Nucleus accumbens (tissue), 56 donors: ENCODE measurements at regions not wholly inside any gene's neighbourhood (a gene's known extent, or its start where the extent isn't known, plus 50 kb on each side); places are given as distances from the start of the nearest gene placed in this dataset.
A peak's percentile ranks its signal among the peaks of the same experiment; 100 is the strongest.

Source experiments
- DNase-seq, 56 donors: peaks; one replicate each; lab custom pipeline; 2025; lab: John Stamatoyannopoulos, UW

GRCh38 chr1:69120817-69121216 is 446.9 kb upstream of the LRRC7 start:
- DNase-seq: no peak

- DNase-seq: no peak
Measured at GRCh38 chr1:69121723-69122122, 446.0 kb upstream of the LRRC7 start.

- no peak for DNase-seq
Measured at GRCh38 chr1:69122373-69122772, 445.3 kb upstream of the LRRC7 start.

- DNase-seq: peak in 8 of 56 donors; percentile 2 to 33 (median 8)
Measured at GRCh38 chr1:69123486-69123885, 444.2 kb upstream of the LRRC7 start.

- no peak for DNase-seq
Measured at GRCh38 chr1:69126796-69127195, 440.9 kb upstream of the LRRC7 start.

GRCh38 chr1:69128204-69128603 is 439.5 kb upstream of the LRRC7 start:
- no peak for DNase-seq

- no peak for DNase-seq
Measured at GRCh38 chr1:69129538-69129937, 438.2 kb upstream of the LRRC7 start.

GRCh38 chr1:69138172-69138571 is 429.6 kb upstream of the LRRC7 start:
- no peak for DNase-seq

GRCh38 chr1:69139007-69139406 is 428.7 kb upstream of the LRRC7 start:
- peak in 13 of 56 donors; percentile 3 to 53 (median 17) for DNase-seq

GRCh38 chr1:69146303-69146702 is 421.4 kb upstream of the LRRC7 start:
- no peak for DNase-seq

- DNase-seq: no peak
Measured at GRCh38 chr1:69148731-69149130, 419.0 kb upstream of the LRRC7 start.

GRCh38 chr1:69157046-69157756 is 410.5 kb upstream of the LRRC7 start:
- DNase-seq: no peak

- no peak for DNase-seq
Measured at GRCh38 chr1:69163241-69163640, 404.5 kb upstream of the LRRC7 start.

GRCh38 chr1:69163779-69164178 is 403.9 kb upstream of the LRRC7 start:
- DNase-seq: no peak

- no peak for DNase-seq
Measured at GRCh38 chr1:69167876-69168275, 399.8 kb upstream of the LRRC7 start.

- DNase-seq: no peak
Measured at GRCh38 chr1:69171248-69171647, 396.5 kb upstream of the LRRC7 start.

GRCh38 chr1:69172003-69173000 is 395.4 kb upstream of the LRRC7 start:
- no peak for DNase-seq

GRCh38 chr1:69175053-69175452 is 392.7 kb upstream of the LRRC7 start:
- no peak for DNase-seq

- DNase-seq: no peak
Measured at GRCh38 chr1:69180358-69180757, 387.4 kb upstream of the LRRC7 start.

GRCh38 chr1:69185378-69185777 is 382.3 kb upstream of the LRRC7 start:
- DNase-seq: no peak

GRCh38 chr1:69191335-69191734 is 376.4 kb upstream of the LRRC7 start:
- DNase-seq: no peak

GRCh38 chr1:69195136-69195535 is 372.6 kb upstream of the LRRC7 start:
- no peak for DNase-seq
